ENCODE measurements at regions not wholly inside any gene's neighbourhood (a gene's known extent, or its start where the extent isn't known, plus 50 kb on each side); places are given as distances from the start of the nearest gene placed in this dataset.
"Not testable (repeated sequence)": the region's sequence is repeated elsewhere in the genome, so short reads cannot be mapped to it uniquely, and the experiment has no call there.

DNA sequence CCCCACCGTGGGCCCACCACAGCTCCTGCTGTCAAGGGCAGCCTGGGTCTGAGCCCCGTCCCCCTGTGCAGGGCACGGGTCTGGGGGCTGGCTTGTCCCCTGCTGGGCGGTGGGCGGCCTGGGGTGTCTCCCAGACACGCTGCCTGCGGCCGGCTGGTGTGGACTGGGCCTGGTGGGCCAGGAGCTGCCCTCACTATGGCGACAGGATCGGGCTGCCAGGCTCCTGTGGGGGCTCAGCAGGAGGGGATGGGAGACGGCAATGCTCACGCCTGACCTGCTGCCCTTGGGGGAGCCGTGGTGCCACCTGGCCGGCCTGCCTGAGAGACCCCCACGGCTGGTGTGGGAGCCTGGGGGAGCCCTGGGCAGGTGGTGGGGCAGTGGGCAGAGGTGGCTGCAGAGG lies 156.1 kb downstream of the TMEM121 start:
- DNase-seq, result not testable (repeated sequence)

DNA sequence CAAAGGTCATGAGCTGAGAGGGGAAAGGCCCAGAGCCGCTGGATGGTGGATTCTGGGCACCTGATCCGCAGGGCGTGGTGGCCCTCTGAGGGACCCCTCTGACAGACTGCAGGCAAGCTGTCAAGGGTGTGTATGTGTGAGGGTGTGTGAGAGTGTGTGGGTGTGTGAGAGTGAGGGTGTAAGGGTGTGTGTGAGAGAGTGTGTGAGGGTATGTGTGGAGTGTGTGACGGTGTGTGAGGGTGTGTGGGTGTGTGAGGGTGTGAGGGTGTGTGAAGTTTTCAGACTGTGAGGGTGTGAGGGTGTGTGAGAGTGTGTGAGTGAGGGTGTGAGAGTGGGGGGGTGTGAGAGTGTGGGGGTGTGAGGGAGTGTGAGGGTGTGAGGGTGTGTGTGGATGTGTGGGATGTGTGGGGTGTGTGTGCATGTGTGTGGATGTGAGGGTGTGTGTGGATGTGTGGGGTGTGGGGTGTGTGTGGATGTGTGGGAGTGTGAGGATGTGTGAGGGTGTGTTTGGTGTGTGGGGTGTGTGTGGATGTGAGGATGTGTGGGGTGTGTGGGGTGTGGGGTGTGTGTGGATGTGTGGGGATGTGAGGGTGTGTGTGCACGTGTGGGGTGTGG lies 156.7 kb downstream of the TMEM121 start:
- no peak for DNase-seq

- not testable (repeated sequence) for DNase-seq
These were observed 157.7 kb downstream of the TMEM121 start for GRCh38 chr14:105684056-105684455.

- DNase-seq, result not testable (repeated sequence)
These were observed 158.2 kb downstream of the TMEM121 start for GRCh38 chr14:105684597-105684996.

GRCh38 chr14:105685003-105685402 lies 158.6 kb downstream of the TMEM121 start:
- DNase-seq, result no peak

DNA sequence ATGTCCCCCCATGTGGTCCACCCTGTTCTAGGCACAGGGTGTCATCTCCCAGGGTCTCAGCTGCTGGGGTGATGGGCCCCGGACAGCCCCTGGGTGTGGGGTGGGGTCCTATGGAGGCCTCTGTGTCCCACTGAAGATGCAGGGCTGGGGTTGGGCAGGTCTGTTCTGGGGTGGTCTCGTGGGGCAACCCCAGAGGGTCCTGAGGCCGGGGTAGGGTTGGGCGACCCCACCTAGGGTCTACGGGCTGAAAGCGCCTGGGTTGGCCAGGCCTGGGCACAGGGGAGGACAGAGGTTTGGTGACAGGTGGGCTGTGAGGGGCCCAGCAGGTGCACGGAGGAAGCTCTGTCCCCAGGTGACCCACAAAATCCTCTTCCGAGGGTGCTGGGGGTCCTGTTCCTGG lies 159.2 kb downstream of the TMEM121 start:
- not testable (repeated sequence) for DNase-seq

- not testable (repeated sequence) for DNase-seq
These were observed 159.7 kb downstream of the TMEM121 start for GRCh38 chr14:105686050-105686449.

- not testable (repeated sequence) for DNase-seq
These were observed 160.2 kb downstream of the TMEM121 start for GRCh38 chr14:105686462-105687170.

GRCh38 chr14:105687171-105688022 lies 161.0 kb downstream of the TMEM121 start:
- DNase-seq, result not testable (repeated sequence)

- not testable (repeated sequence) for DNase-seq
These were observed 161.6 kb downstream of the TMEM121 start for GRCh38 chr14:105688023-105688351.

DNA sequence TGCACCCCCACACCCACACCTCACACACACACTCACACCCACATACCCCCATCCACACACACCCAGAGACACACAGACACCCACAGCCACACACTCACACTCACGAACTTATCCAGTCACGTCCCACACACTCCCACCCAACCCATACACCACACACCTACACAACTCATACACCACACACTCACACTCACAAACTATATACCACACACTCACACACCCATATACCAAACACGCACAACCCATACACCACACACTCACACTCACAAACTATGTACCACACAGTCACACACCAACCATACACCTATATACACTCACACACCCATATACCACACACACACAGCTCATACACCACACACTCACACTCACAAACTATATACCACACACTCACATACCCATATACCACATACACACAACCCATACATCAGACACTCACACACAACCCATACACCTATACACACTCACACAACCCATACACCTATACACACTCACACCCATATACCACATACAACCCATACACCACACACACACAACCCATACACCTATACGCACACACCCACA lies 162.4 kb downstream of the TMEM121 start:
- not testable (repeated sequence) for DNase-seq

DNA sequence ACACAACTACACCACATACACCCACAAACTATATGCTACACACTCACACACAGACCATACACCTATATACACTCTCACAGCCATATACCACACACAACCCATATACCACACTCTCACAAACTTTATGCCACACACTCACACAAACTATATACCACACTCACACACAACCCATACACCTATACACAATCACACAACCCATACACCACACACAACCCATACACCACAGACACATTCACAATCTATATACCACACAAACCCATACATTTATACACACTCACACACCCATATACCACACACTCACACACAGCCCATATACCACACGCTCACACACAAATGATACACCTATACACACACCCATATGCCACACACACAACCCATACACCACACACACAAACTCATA lies 163.3 kb downstream of the TMEM121 start:
- DNase-seq, result no peak

GRCh38 chr14:105690671-105691070 lies 164.3 kb downstream of the TMEM121 start:
- no peak for DNase-seq

DNA sequence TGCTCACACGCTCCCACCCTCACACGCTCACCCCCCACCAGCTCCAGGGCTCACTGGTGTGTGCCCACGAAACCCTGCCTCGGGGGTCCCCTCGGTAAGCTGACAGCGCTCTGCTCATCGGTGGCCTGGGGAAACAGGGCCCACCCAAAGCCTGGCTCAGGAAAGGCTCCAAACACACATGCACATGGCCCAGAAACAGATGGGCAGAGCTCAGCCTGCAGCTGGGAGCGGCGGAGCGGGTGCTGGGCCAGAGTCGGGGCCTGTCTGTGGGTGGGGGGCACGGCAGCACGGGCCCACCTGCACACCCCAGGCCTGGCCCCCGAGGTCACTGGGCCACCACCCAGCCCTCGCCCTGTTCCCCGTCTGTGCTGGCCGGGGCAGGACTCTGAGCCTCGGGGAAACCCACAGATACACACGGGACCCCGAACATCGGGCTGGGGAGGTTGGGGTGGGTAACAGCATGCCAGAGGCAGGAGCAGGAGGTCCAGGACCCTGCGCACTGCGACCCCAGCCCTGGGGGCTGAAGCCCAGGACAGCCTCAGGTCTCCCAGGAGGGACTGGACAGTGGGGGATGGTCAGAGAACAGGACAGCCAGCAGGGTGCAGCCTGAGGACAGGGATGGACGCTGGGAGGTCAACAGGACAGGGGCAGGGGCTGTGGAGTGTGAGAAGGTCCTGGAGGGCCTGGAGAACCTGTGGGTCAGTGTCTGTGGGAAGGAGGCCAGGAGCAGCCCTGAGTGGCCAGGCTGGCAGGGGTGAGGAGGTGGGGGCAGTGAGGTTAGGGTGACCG lies 165.1 kb downstream of the TMEM121 start:
- not testable (repeated sequence) for DNase-seq

GRCh38 chr14:105692110-105692685 lies 165.8 kb downstream of the TMEM121 start:
- DNase-seq, result not testable (repeated sequence)

GRCh38 chr14:105694961-105695360 lies 168.6 kb downstream of the TMEM121 start:
- DNase-seq, result no peak

GRCh38 chr14:105696388-105696787 lies 170.0 kb downstream of the TMEM121 start:
- DNase-seq, result not testable (repeated sequence)

DNA sequence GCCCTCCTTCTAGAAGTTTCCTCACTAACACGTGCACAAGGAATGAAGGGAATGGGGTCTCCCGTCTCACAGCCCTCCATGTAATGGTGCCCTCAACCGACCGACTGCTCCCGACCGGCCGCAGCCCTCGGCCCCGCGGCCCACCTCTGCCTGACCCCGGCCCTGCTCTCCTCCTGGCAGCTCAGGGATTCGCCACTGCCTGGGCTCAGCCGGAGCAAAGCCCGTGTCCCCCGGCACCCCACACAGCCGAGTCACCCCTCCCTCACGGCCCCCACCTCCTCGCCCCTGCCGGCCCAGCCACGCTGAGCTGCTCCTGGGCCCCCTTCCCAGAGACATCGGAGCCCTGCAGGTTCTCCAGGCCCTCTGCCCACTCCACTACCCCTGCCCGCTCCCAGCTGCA lies 171.0 kb downstream of the TMEM121 start:
- not testable (repeated sequence) for DNase-seq

DNA sequence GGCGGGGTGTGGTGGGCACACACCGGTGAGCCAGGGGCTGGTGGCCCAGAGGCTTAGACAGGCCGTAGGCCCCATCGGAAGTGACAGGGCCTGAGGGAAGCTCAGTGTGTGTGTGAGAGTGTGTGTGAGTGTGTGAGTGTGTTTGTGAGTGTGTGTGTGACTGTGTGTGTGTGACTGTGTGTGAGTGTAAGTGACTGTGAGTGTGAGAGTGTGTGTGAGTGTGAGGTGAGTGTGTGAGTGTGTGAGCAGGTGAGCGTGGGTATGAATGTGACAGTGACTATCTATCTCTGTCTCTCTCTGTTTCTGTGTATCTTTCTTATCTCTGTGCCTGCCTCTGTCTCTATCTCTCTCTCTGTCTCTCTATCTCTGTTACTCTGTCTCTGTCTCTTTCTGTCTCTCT lies 171.6 kb downstream of the TMEM121 start:
- not testable (repeated sequence) for DNase-seq

DNA sequence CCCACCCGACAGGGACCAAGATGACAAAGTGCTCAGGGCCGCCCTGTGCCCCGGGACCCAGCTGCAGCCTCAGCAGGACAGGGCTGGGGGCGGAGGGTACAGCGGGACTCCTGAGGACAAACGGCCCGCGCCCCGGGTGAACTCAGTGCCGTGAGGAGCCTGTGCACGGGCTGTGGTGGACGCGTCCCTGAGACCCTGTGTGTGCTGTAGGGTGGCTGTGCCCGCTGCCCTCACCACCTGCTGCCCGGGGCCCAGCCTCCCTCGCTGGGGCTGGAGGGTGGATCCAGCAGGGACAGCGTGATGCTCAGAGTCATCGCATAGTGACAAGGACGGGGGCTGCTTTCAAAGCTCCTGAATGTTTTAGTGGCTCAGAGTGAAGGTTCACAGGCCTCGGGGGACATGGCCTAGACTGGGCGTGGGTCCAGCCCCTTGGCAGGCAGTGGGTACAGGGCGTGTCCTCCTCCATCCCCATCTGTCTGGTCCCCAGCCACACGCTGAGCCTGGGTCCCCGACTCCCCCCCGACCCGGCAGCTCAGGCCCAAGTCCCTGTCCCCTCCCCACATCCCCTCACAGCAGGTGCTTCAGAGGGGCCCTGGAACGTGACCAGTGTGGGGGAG lies 172.7 kb downstream of the TMEM121 start:
- DNase-seq, result not testable (repeated sequence)

GRCh38 chr14:105699706-105700105 lies 173.3 kb downstream of the TMEM121 start:
- DNase-seq, result not testable (repeated sequence)

GRCh38 chr14:105700146-105700545 lies 173.8 kb downstream of the TMEM121 start:
- DNase-seq, result not testable (repeated sequence)

Data from stimulated activated CD4-positive, alpha-beta T cell treated with anti-CD3 and anti-CD28 coated beads, Interleukin-2, amount 100 ng/mL, for 48 hours (primary cell).